ENCODE measurements at regions not wholly inside any gene's neighbourhood (a gene's known extent, or its start where the extent isn't known, plus 50 kb on each side); places are given as distances from the start of the nearest gene placed in this dataset.

- TF ChIP-seq CTCF (IDR thresholded peaks at IDR 0.05; ENCODE audit: low read depth, low read length, poor library complexity, severe bottlenecking) (no peak), EZH2phosphoT487 (IDR thresholded peaks at IDR 0.05; ENCODE audit: borderline replicate concordance, low read length) (no peak)
Observed at GRCh38 chr4:138845664-138846063, 169.9 kb upstream of the NOCT start.

All from DOHH2 (cell line).